OCI-LY3 (cell line): ENCODE measurements at regions not wholly inside any gene's neighbourhood (a gene's known extent, or its start where the extent isn't known, plus 50 kb on each side); places are given as distances from the start of the nearest gene placed in this dataset.

Experiments
- EZH2phosphoT487 ChIP-seq: fragments of 200-600 bp; shearing (Covaris generic); IDR thresholded peaks from 2 replicates; pipeline ENCODE4 v1.6.1; 2018; ENCODE audit warnings: antibody characterized with exemption, mixed run types, low read depth
- TF ChIP-seq, protein P1 (sequence below): fragments of 200-600, 300-600 bp; sonication (generic); IDR thresholded peaks from 2 replicates; pipeline ENCODE4 v1.5.1; 2014; ENCODE audit warnings: antibody characterized with exemption, low read length, low read depth

DNA sequence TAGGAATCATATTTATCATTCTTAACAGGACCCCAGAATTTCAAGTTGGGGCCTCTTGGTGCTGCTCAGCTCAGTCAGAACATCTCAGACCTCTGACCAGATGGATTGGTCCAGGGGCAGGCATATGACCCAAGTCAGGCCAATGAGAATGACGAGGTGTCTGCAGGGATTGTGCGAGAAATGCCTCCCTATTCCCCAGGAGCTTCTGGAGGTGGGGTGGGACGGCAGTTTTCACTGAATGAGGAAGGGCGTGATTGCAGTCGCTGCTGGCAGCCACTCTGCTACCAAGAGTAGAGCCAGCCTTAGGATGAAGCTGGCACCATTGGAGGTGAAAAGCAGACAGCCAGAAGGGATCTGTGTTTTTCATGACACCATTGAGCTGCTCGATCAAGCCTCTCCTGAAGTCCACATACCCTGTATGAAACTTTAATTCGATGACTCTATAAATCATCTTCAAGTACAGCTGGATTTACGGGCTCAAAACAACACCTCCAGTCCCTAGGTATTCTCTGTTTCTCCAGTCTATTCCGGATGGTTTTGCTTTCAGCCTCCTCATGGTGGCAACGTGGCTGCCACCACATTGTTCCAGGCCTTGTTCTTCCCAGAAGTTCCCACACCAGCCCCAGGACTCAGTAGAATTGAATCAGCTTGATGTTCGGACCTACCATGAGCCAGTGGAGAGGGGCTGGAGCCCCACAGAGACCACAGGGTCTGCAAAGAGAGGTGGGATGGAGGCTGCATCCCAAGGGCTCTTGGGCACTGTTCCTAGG lies 70.2 kb upstream of the ADAMTS2 start:
- TF ChIP-seq, protein P1, sequence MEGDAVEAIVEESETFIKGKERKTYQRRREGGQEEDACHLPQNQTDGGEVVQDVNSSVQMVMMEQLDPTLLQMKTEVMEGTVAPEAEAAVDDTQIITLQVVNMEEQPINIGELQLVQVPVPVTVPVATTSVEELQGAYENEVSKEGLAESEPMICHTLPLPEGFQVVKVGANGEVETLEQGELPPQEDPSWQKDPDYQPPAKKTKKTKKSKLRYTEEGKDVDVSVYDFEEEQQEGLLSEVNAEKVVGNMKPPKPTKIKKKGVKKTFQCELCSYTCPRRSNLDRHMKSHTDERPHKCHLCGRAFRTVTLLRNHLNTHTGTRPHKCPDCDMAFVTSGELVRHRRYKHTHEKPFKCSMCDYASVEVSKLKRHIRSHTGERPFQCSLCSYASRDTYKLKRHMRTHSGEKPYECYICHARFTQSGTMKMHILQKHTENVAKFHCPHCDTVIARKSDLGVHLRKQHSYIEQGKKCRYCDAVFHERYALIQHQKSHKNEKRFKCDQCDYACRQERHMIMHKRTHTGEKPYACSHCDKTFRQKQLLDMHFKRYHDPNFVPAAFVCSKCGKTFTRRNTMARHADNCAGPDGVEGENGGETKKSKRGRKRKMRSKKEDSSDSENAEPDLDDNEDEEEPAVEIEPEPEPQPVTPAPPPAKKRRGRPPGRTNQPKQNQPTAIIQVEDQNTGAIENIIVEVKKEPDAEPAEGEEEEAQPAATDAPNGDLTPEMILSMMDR: no peak
- TF ChIP-seq EZH2phosphoT487: no peak
